ENCODE measurements at regions not wholly inside any gene's neighbourhood (a gene's known extent, or its start where the extent isn't known, plus 50 kb on each side); places are given as distances from the start of the nearest gene placed in this dataset.

DNA sequence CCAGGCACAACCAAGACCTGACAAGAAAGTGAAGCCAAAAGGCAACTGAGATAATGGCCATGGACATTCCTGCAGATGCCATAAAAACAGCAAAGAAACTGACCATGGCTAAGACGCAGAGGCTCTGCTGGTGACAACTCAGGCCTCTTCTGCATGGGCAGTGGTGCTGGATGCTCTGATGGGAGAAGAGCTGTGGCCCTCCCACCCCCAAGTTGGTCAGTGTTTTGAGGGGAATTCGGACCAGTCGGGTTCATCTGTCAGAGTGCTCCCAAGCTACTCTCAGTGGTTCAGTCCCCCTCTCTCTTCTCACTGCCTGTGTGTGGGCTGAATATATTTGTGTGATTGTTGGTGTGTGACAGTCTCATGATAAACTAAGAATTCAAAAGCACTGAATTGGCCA lies 79.0 kb upstream of the GPR26 start:
- no peak overlapping the region for H3K27ac Mint-ChIP-seq
- peaks cover 20% of the 10 kb centered on the region for H3K27me3 ChIP-seq
- H3K4me3 ChIP-seq: no peak overlapping the region
- H3K9me3 Mint-ChIP-seq: no peaks in the 10 kb centered on the region
- no peak overlapping the region for H3K4me3 Mint-ChIP-seq
- H3K4me1 Mint-ChIP-seq: no peaks in the 10 kb centered on the region
- TF ChIP-seq EZH2phosphoT487 (IDR thresholded peaks at IDR 0.05) (no peak), EZH2 (IDR thresholded peaks at IDR 0.05) (no peak), CTCF (IDR thresholded peaks at IDR 0.05) (no peak)
- H3K27me3 Mint-ChIP-seq (ENCODE audit: insufficient read depth, low read depth): peaks cover 14% of the 10 kb centered on the region
- H3K79me2 ChIP-seq (ENCODE audit: low read depth): no peaks in the 10 kb centered on the region
- no peak overlapping the region for H2AFZ ChIP-seq (replicated peaks)
- H3K4me2 ChIP-seq: no peak overlapping the region
- no peaks in the 10 kb centered on the region for H3K36me3 Mint-ChIP-seq
- no peaks in the 10 kb centered on the region for H3K4me1 ChIP-seq
- no peak for DNase-seq (ENCODE audit: low spot score)
- no peaks in the 10 kb centered on the region for H4K20me1 ChIP-seq (ENCODE audit: low read depth)
- H3F3A ChIP-seq (ENCODE audit: low read depth): no peaks in the 10 kb centered on the region
- H3K27ac ChIP-seq: no peak overlapping the region
- H3K9ac ChIP-seq: no peak overlapping the region
- no peaks in the 10 kb centered on the region for H3K36me3 ChIP-seq
- H3K9me3 ChIP-seq (ENCODE audit: low read depth): no peaks in the 10 kb centered on the region

DNA sequence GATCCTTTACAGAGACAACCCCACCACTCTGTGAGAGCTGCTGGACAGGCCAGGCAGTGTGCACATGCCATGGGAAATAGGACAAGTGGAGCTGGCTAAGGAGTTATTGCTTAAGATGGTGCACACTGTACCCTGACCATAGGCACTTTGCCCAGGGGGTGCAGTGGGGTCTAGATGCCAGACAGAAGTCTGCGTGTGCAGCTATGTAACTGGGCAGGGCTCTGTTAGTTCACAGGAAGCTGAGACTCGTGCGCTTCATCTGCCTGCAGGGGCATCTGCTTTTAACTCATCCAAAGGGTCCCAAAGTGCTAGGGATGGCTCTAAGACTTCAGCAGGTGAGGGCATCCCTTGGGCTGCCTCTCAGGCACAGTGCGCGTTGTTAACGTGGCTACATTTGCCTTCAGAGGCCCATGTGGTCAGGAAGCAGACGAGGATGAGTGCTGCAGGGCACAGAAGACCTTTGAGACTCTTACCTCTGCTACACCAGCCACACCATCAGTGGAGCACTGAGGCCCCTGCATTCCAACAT lies 77.7 kb upstream of the GPR26 start:
- DNase-seq (ENCODE audit: low spot score): no peak

DNA sequence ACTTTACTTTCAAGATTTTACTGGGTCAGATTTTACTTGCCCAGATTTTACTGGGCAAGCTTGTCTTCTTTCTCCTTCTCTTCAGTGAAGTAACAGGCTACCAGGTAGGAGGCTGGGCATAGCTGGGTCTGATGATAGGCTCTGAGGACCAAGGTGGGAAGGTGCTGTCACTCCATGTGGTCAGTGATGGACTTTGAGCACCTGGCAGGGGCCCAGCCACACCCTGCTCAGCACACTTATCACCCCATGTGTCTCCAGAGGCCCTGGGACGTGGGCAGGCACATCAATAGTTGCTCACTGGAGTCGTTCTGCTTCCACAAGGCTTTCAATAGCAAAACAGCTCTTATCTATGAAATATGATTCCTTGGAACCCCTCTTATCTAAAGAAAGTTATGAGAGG lies 70.5 kb upstream of the GPR26 start:
- no peaks in the 10 kb centered on the region for H3K9me3 ChIP-seq (ENCODE audit: low read depth)
- Mint-ChIP-seq H3K9me3 (no peaks in the 10 kb centered on the region), H3K4me1 (no peaks in the 10 kb centered on the region), H3K27ac (no peak overlapping the region), H3K4me3 (no peak overlapping the region), H3K36me3 (no peaks in the 10 kb centered on the region), H3K27me3 (ENCODE audit: insufficient read depth, low read depth) (peaks cover 3% of the 10 kb centered on the region)
- H3K4me1 ChIP-seq: no peaks in the 10 kb centered on the region
- DNase-seq (ENCODE audit: low spot score): no peak
- H3K4me2 ChIP-seq: no peak overlapping the region
- no peaks in the 10 kb centered on the region for H3K27me3 ChIP-seq
- no peaks in the 10 kb centered on the region for H4K20me1 ChIP-seq (ENCODE audit: low read depth)
- no peak for TF ChIP-seq CTCF (IDR thresholded peaks at IDR 0.05)
- H2AFZ ChIP-seq (replicated peaks): no peak overlapping the region
- no peak overlapping the region for H3K4me3 ChIP-seq
- no peaks in the 10 kb centered on the region for H3K36me3 ChIP-seq
- H3K9ac ChIP-seq: no peak overlapping the region
- no peaks in the 10 kb centered on the region for H3K79me2 ChIP-seq (ENCODE audit: low read depth)
- no peaks in the 10 kb centered on the region for H3F3A ChIP-seq (ENCODE audit: low read depth)
- no peak overlapping the region for H3K27ac ChIP-seq

More for the DNA sequence above, 77.7 kb upstream of the GPR26 start:
- TF ChIP-seq EZH2 (IDR thresholded peaks at IDR 0.05) (no peak), CTCF (IDR thresholded peaks at IDR 0.05) (no peak), EZH2phosphoT487 (IDR thresholded peaks at IDR 0.05) (no peak)
- Histone ChIP-seq H3F3A (ENCODE audit: low read depth) (no peaks in the 10 kb centered on the region), H2AFZ (replicated peaks) (no peak overlapping the region), H4K20me1 (ENCODE audit: low read depth) (no peaks in the 10 kb centered on the region), H3K27ac (no peak overlapping the region), H3K4me3 (no peak overlapping the region), H3K4me1 (no peaks in the 10 kb centered on the region), H3K36me3 (no peaks in the 10 kb centered on the region), H3K9me3 (ENCODE audit: low read depth) (no peaks in the 10 kb centered on the region), H3K4me2 (no peak overlapping the region), H3K79me2 (ENCODE audit: low read depth) (no peaks in the 10 kb centered on the region), H3K9ac (no peak overlapping the region), H3K27me3 (peaks cover 7% of the 10 kb centered on the region)
- no peaks in the 10 kb centered on the region for H3K4me1 Mint-ChIP-seq
- H3K4me3 Mint-ChIP-seq: no peak overlapping the region
- H3K27ac Mint-ChIP-seq: no peak overlapping the region
- peaks cover 11% of the 10 kb centered on the region for H3K27me3 Mint-ChIP-seq (ENCODE audit: insufficient read depth, low read depth)
- H3K9me3 Mint-ChIP-seq: no peaks in the 10 kb centered on the region
- no peaks in the 10 kb centered on the region for H3K36me3 Mint-ChIP-seq

Measured in neural progenitor cell (in vitro differentiated cells).